ENCODE measurements at regions not wholly inside any gene's neighbourhood (a gene's known extent, or its start where the extent isn't known, plus 50 kb on each side); places are given as distances from the start of the nearest gene placed in this dataset.

DNA sequence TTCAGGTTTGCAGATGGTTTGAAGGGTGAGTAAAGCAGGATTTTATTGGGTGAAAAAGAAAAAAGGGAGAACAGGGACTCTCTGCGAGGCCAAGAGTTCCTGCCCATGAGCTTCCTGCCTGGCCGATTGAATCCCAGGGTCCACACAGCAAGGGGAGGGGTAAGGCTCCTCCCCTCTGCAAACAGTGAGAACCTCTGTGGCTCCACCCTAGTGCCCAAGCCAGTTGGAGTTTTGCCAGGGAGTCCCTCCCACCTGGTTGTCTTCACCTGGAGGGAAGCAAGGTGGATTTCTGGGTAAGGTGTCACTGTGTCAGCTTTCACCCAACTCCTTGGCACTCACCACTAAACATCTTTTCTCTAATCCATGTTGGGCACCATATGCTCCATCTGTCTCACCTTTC, 70.9 kb downstream of the PDHA2 start:
- no peak for ATAC-seq (ENCODE audit: low read depth)
- H3K27ac Mint-ChIP-seq = no peak overlapping the region
- CTCF ChIA-PET = no interaction called here

DNA sequence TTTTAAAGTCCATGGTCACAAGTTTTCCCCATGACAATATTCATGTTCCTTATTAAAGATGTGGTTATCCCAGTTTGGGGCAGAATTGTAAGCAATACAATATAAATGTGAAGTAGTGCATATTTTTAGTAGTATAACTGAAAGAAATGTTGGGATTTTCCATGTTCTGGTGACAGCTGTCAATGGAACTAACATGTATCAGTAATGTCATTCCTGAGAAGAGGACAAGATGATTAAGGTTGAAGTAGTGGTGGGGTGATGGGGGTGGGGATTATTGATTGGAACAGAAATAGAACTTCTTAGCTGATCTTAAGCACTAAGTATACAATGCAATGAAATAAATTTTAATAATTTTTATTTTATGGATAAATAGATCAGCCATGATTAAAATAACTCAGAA, 81.6 kb downstream of the PDHA2 start:
- no peak overlapping the region for H3K9ac ChIP-seq (ENCODE audit: low read length)

More for the DNA sequence above, 70.9 kb downstream of the PDHA2 start:
- no peaks in the 10 kb centered on the region for H4K20me1 ChIP-seq (ENCODE audit: control insufficient read depth, insufficient read depth, low read length, poor library complexity, severe bottlenecking)
- H3K9me3 ChIP-seq (ENCODE audit: control extremely low read depth in 1 of 3, control insufficient read depth in 2 of 3, insufficient read depth in 1 of 3, low read length in 2 of 3) = peaks cover 0 to 3% (median 1%) of the 10 kb centered on the region in 3 donors
- H3K79me2 ChIP-seq (ENCODE audit: control insufficient read depth, insufficient read depth, low read length) = no peaks in the 10 kb centered on the region
- no peak overlapping the region for H3K4me3 Mint-ChIP-seq
- POLR2A ChIA-PET = no interaction called here
- H3K4me1 Mint-ChIP-seq = no peaks in the 10 kb centered on the region
- H3K27me3 ChIP-seq (replicated peaks in 1 of 4; ENCODE audit: control extremely low read depth in 1 of 4, control insufficient read depth in 3 of 4, insufficient read depth in 4 of 4, low read length in 3 of 4) = no peaks in the 10 kb centered on the region
- H3K4me2 ChIP-seq (replicated peaks; ENCODE audit: low read depth, low read length, poor library complexity, severe bottlenecking) = no peak overlapping the region
- no peaks in the 10 kb centered on the region for H3K27me3 Mint-ChIP-seq
- TF ChIP-seq, protein P1, sequence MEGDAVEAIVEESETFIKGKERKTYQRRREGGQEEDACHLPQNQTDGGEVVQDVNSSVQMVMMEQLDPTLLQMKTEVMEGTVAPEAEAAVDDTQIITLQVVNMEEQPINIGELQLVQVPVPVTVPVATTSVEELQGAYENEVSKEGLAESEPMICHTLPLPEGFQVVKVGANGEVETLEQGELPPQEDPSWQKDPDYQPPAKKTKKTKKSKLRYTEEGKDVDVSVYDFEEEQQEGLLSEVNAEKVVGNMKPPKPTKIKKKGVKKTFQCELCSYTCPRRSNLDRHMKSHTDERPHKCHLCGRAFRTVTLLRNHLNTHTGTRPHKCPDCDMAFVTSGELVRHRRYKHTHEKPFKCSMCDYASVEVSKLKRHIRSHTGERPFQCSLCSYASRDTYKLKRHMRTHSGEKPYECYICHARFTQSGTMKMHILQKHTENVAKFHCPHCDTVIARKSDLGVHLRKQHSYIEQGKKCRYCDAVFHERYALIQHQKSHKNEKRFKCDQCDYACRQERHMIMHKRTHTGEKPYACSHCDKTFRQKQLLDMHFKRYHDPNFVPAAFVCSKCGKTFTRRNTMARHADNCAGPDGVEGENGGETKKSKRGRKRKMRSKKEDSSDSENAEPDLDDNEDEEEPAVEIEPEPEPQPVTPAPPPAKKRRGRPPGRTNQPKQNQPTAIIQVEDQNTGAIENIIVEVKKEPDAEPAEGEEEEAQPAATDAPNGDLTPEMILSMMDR (IDR thresholded peaks at IDR 0.05) = no peak
- no peak for TF ChIP-seq EZH2 (IDR thresholded peaks at IDR 0.05; ENCODE audit: borderline replicate concordance, insufficient read depth, low read depth, low read length, poor library complexity, severe bottlenecking)
- no peak overlapping the region for H3K9ac ChIP-seq (ENCODE audit: low read length)
- H3K9me3 Mint-ChIP-seq (ENCODE audit: insufficient read depth) = peaks cover 3% of the 10 kb centered on the region
- H3K4me3 ChIP-seq (ENCODE audit: control extremely low read depth in 1 of 5, extremely low read depth in 1 of 5, insufficient read depth in 1 of 5, low read depth in 2 of 5, low read length in 4 of 5) = no peak overlapping the region
- WGBS (ENCODE audit: insufficient coverage) = 100% methylated on average over 1 of the region's 2 CpGs
- no peak overlapping the region for H3K27ac ChIP-seq (ENCODE audit: low read length in 2 of 2)
- no peaks in the 10 kb centered on the region for H3K4me1 ChIP-seq (ENCODE audit: control insufficient read depth in 2 of 2, insufficient read depth in 2 of 2, low read length in 2 of 2)
- no peak overlapping the region for H2AFZ ChIP-seq (ENCODE audit: insufficient read depth, low read depth, low read length, poor library complexity, severe bottlenecking)
- no peaks in the 10 kb centered on the region for H3K36me3 ChIP-seq (replicated peaks in 1 of 2; ENCODE audit: control extremely low read depth in 1 of 2, control insufficient read depth in 1 of 2, extremely low read depth in 1 of 2, insufficient read depth in 2 of 2, low read length in 1 of 2)
- no peak for DNase-seq
- intact Hi-C loops (cut with micrococcal nuclease) = no loop called here

More for the DNA sequence above, 81.6 kb downstream of the PDHA2 start:
- H3K9me3 ChIP-seq (ENCODE audit: control extremely low read depth in 1 of 3, control insufficient read depth in 2 of 3, insufficient read depth in 1 of 3, low read length in 2 of 3) = no peaks in the 10 kb centered on the region
- no peak overlapping the region for H3K27ac ChIP-seq (ENCODE audit: low read length in 2 of 2)
- no peak for DNase-seq
- Mint-ChIP-seq H3K4me1 (no peaks in the 10 kb centered on the region), H3K9me3 (ENCODE audit: insufficient read depth) (no peaks in the 10 kb centered on the region), H3K4me3 (no peak overlapping the region), H3K27me3 (no peaks in the 10 kb centered on the region), H3K27ac (no peak overlapping the region)
- no peaks in the 10 kb centered on the region for H3K27me3 ChIP-seq (replicated peaks in 1 of 4; ENCODE audit: control extremely low read depth in 1 of 4, control insufficient read depth in 3 of 4, insufficient read depth in 4 of 4, low read length in 3 of 4)
- ChIA-PET POLR2A (no interaction called here), CTCF (no interaction called here)
- H4K20me1 ChIP-seq (ENCODE audit: control insufficient read depth, insufficient read depth, low read length, poor library complexity, severe bottlenecking) = no peaks in the 10 kb centered on the region
- H2AFZ ChIP-seq (ENCODE audit: insufficient read depth, low read depth, low read length, poor library complexity, severe bottlenecking) = no peak overlapping the region
- H3K4me2 ChIP-seq (replicated peaks; ENCODE audit: low read depth, low read length, poor library complexity, severe bottlenecking) = no peak overlapping the region
- no peaks in the 10 kb centered on the region for H3K4me1 ChIP-seq (ENCODE audit: control insufficient read depth in 2 of 2, insufficient read depth in 2 of 2, low read length in 2 of 2)
- no peak for ATAC-seq (ENCODE audit: low read depth)
- no peaks in the 10 kb centered on the region for H3K79me2 ChIP-seq (ENCODE audit: control insufficient read depth, insufficient read depth, low read length)
- no peaks in the 10 kb centered on the region for H3K36me3 ChIP-seq (replicated peaks in 1 of 2; ENCODE audit: control extremely low read depth in 1 of 2, control insufficient read depth in 1 of 2, extremely low read depth in 1 of 2, insufficient read depth in 2 of 2, low read length in 1 of 2)
- no peak overlapping the region for H3K4me3 ChIP-seq (ENCODE audit: control extremely low read depth in 1 of 5, extremely low read depth in 1 of 5, insufficient read depth in 1 of 5, low read depth in 2 of 5, low read length in 4 of 5)
- no peak for TF ChIP-seq EZH2 (IDR thresholded peaks at IDR 0.05; ENCODE audit: borderline replicate concordance, insufficient read depth, low read depth, low read length, poor library complexity, severe bottlenecking)
- TF ChIP-seq, protein P1 (IDR thresholded peaks at IDR 0.05) = no peak
- intact Hi-C loops (cut with micrococcal nuclease) = no loop called here
